ENCODE measurements at regions not wholly inside any gene's neighbourhood (a gene's known extent, or its start where the extent isn't known, plus 50 kb on each side); places are given as distances from the start of the nearest gene placed in this dataset.
"Not testable (repeated sequence)": the region's sequence is repeated elsewhere in the genome, so short reads cannot be mapped to it uniquely, and the experiment has no call there.

DNA sequence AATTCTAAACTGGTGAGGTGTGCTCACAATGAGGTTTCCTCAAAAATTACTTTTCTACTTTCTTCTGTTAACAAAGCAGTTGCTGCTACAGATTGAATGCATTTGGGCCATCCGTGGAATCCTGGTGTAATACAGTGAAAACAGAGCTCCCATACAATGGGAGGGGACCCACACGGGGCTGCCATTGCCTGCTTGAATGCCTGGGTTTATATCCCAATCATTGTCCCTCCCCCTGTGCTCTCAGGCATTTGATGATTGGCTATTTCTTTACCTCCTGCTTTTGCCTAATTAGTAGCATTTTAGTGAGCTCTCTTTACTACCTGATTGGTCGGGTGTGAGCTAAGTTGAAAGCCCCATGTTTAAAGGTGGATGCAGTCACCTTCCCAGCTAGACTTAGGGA is 52.9 kb upstream of the CSF1 start:
- not testable (repeated sequence) for DNase-seq (ENCODE audit: low read depth)

DNA sequence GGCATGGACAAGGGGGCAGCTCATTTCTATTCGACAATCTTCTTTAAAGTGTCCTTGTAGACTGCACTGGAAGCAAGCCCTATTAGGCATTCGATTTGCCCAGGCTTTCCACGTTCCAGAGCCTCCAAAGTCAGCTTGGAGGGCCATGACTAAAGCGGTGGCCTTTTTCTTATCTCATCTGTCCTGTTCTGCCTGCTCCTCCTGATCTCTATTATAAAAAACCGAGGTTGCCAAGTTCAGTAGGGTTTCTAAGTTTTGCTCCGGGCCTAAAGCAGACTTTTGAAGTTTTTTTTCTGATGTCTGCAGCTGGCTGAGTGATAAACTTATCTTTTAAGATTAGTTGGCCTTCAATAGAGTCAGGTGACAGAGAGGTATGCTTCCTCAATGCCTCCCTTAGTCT is 54.7 kb upstream of the CSF1 start:
- DNase-seq (ENCODE audit: low read depth) = not testable (repeated sequence)

DNA sequence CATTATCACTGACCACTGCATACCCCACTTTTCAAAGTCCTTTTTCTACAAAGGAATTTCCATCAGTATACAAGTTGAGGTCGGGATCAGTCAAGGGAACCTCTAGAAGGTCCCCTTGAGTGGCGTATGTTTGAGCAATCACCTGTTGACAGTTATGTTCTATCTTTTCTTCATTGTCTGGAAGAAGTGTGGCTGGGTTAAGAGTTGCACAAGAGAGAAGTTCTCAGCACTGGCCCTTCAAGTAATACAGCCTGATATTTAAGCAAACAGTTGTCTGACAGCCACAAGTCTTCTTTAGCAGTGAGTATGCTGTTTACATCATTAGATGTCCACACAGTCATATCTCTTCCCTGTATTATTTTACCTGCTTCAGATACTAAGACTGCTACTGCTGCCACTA is 56.7 kb upstream of the CSF1 start:
- DNase-seq (ENCODE audit: low read depth) = not testable (repeated sequence)

DNA sequence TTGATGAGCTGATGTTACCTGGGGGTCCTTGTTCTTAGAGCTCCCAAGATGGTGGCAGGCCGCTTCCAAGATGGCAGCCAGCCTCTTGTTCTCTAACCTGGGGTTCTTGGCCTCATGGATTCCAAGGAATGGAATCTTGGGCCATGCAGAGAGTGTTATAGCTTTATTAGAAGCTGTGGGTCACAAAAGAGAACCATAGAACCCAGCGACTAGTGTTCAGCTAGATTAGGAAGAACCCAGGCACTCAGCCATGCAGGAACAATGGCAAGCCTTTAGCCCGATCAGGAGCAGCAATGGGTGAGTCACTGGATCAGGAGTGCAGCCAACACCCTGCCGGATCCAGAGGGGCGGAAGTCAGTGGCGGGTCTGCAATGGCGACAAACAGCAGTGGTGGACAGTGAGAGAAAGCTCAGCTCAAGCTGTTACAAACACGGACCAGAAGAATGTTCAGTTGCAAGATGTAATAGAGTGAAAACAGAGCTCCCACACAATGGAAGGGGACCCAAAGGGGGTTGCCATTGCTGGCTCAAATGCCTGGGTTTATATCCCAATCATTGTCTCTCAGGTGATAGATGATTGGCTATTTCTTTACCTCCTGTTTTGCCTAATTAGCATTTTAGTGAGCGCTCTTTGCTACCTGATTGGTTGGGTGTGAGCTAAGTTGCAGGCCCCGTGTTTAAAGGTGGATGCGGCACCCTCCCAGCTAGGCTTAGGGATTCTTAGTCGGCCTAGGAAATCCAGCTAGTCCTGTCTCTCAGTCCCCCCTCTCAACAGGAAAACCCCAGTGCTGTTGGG is 58.2 kb upstream of the CSF1 start:
- DNase-seq (ENCODE audit: low read depth) = peak; percentile 35

DNA sequence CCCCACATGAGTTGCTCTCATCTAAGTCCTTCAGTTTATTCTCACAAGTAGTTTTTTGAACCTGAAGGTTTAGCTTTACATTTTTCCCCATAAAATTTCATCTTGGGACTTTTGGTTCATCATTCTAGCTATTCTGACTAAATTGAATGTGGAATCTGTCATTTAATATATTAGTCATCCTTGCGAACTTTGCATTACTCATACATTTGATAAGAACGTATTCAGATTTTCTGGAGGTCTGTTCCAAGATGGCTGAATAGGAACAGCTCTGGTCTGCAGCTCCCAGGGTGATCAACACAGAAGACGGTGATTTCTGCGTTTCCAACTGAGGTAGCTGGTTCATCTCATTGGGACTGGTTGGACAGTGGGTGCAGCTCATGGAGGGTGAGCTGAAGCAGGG is 59.8 kb upstream of the CSF1 start:
- DNase-seq (ENCODE audit: low read depth) = no peak

DNA sequence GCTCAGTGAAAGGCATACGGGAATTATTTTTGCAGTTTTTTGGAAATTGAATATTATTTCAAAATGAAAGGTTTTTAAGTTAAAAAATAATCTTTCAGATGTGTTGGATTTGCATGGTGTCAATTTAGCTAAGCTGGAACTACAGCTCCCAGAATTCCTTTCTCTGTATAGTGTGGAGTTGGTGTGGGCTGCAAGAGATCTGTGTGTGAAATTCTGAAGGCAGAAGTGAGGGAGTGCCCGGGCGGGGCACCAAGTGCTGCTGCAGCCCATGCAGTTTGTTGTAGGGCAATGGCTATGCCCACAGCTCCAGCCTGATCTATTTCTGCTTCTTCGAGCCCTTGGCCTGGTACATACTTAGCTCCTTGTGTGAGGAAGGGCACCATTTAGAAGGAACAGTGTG is 60.5 kb upstream of the CSF1 start:
- DNase-seq (ENCODE audit: low read depth) = no peak

DNA sequence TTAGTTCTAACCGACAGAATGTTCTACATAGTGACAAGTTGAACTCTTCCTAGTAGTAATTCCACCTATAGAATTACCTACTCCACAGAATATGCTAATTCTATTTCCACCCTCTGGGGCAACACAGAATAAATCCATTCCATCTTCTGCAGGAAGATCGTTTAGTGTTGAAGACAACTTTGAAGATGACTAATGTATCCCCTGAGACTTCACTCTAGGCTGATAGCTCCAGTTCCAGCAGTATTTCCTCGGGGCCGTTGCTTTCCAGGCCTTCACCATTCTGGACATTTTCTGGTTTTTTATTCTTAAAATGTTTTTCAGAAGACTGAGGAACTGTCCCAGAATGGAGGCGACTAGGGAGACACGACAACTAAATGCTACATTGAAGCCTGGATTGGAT is 61.0 kb upstream of the CSF1 start:
- DNase-seq (ENCODE audit: low read depth) = no peak

DNA sequence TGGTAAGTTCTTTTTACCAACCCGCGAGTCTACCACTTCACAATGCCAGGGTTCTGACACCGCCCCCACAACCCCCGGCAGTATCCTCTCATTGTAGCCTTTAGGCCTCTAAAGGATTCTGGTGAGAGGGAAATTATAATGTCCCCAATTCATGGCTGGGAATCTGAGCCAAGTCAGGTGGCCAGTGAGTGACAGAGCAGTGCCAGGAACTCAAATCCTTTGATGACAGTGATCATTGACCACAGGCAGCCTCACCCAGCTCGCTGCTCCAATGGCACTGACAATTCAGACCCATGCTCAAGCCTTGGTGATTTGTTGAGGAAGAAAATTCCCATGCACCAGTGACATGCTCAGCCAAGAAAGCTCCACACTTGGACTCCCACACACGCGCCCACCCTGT is 63.4 kb upstream of the CSF1 start:
- no peak for DNase-seq (ENCODE audit: low read depth)

DNA sequence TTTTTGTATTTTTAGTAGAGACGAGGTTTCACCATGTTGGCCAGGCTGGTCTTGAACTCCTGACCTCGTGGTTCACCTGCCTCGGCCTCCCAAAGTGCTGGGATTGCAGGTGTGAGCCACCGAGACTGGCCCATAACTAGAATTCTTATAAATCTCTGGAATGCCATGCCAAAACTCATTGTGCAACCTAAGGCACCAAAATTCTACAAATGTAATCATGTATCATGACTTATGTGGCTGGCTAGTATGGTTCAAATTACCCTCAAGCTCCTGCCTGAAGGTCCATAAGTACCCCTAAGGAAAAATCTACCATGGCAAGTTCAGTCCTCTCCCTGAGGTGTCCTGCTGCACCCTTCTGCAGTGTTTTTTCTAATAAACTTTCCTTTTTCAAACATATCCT is 63.8 kb upstream of the CSF1 start:
- no peak for DNase-seq (ENCODE audit: low read depth)

DNA sequence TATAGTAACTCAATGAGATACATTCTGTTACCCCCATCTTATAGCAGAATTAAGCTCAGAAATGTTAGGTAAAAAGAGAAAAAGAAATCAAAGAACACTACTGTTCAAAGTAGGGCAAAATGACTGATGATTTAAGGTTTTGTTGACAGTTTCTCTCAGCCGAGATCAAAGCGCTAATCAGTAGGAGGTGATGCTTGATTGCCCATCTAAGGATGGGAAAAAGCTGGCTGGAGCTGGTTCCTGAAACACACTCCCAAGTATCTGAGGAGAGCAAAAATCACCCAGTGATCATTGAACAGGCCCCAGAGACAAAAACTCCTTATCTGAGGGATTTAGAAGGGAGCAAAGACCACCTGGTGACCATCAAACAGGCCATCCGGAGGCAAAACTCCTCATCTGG is 64.5 kb upstream of the CSF1 start:
- no peak for DNase-seq (ENCODE audit: low read depth)

DNA sequence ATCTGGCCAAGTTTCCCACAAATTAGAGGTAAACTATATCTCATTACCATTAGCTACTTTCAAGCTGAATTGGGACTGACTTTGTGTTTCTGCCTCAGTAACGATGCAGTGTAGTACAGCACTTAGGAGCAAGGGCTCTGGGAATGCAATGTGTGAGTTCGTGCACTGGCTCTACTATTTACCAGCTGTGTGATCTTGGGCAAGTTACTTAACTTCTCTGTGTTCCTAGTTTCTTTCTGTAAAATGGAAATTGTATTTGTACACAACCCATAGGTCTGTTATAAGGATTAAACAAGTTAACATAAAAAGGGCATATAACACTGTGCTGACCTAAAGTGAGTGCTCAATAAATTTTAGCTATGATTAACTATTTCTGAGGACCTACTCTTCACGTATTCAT is 65.0 kb upstream of the CSF1 start:
- DNase-seq (ENCODE audit: low read depth) = no peak

DNA sequence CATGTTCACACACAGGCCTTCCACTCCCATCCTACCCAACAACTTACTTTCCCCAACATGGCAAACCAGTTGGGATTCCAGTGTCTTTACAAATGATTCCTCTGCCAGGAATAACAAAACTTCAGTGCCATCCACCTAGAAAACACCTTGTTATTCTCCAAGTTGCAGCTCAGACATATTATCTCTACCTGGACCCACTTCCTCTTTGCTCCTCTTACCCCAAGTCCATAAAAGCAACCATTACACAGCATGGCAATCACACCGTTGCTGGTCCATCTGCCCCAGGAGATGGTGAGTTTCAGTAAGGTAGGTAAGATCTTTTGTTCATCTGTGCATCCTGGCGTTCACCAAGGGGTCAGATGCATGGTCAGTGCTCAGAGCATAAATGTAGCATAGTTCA is 66.0 kb upstream of the CSF1 start:
- no peak for DNase-seq (ENCODE audit: low read depth)

DNA sequence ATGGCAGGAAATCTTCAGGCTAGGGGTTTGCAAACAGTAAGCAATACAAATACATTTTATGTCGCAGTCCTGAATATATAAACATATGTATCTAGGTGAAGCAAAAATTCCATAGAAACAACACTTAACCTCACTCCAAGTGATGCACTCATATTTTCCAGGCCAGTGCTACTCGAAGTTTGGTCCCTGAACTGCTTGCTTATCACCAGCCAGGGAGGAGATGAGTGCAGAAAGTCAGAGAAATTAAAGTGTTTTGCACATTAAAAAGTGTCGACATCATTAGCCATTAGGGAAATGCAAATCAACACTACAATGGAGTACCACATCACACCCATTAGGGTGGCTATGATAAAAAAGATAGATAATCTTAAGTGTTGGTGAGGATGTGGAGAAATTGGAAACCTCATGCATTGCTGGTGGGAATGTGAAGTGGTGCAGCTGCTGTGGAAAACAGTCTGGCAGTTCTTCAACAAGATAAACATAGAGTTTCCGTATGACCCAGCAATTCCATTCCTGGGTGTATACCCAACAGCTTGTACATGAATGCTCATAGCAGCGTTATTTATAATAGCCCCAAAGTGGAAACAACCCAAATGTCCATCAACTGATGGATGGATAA is 70.5 kb upstream of the CSF1 start:
- DNase-seq (ENCODE audit: low read depth) = no peak

DNA sequence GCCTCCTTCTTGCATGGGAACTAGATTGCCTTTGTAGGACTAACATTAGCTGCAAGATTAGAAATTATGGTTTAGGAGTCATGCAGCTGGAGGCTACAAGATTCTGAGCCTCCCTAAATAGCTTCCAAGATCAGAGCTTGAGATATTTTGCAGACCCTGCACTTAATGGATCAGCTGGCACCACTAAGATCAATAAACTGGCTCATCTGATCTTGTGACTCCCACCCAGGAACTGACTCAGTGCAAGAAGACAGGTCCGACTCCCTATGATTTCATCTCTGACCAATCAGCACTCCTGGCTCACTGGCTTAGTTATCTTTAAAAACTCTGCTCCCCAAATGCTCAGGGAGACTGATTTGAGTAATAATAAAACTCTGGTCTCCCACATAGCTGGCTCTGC is 71.4 kb upstream of the CSF1 start:
- not testable (repeated sequence) for DNase-seq (ENCODE audit: low read depth)

DNA sequence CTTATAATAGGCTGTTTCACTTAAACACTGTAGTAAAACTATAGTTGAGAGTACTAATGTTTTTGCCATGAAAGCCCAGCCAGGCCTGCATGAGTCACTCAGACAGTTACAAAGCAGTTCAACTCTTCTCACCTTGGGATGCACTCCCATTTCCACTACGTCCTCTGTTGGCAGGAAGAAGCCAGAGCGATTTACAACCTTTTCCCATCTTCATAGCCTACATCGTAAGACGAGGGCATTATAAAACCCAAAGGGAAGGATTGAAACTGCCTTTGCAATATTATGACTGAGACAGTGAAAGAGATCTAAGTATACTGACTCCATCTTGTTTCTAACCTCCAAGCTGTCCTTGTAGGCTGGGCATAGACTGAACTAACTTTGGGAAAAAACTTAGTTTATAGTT is 71.8 kb upstream of the CSF1 start:
- DNase-seq (ENCODE audit: low read depth) = no peak

DNA sequence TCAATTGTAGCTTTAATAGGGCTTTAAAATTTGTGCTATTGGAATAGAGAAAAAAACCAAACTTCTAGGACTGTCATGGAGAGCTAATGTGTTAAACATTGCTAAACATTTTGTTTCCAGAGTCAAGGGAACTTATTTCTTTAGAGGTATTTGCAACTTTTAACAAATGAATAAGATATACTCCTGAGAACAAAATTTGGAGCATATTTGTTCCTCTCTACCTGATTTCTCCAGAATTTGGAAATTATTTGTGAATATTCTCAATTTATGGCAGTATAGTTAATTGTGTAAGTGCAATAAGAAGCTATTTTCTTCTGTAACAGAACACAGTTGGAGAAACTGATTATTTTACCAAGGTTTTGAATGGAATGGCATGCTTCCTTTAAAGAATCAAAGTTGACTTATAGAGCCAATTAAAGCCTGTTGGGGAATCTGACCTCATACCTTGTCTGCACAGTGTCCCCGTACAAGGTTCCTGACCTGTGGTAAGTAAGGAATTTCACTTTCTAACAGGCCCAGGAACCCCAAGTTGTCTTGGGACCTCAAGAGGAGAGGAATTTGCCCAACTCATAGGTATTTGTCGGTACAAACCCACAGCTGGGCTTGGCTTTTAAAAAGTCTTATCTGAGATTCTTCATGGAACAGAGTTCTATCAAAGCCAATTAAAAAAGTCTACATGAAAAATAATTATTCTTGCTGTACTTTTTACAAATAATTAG is 72.6 kb upstream of the CSF1 start:
- no peak for DNase-seq (ENCODE audit: low read depth)

DNA sequence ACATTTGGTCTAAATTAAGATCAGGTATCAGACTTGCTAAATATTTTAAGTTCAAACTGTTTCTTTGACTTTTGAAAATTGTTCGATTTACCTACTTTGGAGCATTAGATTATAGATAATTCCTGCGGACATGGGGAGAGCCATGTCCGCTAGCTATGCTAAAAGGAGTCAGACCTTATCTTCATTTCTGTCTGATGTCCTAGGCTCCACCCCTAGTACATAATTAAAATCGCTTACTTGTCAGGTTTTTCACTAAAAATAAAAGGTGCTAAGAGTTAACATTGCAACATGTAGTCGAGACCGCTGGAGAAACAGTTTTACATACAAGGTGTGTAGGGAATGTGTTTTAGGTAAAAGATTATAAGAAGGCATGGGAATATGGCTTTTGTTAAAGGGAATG is 71.9 kb upstream of the EPS8L3 start:
- not testable (repeated sequence) for DNase-seq (ENCODE audit: low read depth)

DNA sequence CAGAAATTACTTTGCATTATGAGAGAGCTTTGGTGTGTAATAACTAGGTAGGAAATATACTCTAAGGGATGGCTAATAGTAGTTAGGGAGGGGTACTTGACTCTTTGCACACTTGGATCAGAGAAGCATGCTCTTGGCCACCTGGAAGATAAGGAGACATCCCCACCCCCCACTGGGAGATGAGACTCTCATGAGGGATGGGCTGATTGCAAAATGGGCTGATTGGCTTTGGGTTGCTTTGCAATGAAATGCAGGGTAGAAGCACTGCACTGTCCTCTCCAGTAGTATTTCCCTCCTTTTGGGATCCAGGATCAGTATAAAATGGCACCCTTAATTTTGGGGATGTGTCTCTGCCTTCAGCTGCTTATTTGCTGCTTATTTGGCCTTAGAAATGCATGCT is 71.2 kb upstream of the EPS8L3 start:
- DNase-seq (ENCODE audit: low read depth) = no peak

DNA sequence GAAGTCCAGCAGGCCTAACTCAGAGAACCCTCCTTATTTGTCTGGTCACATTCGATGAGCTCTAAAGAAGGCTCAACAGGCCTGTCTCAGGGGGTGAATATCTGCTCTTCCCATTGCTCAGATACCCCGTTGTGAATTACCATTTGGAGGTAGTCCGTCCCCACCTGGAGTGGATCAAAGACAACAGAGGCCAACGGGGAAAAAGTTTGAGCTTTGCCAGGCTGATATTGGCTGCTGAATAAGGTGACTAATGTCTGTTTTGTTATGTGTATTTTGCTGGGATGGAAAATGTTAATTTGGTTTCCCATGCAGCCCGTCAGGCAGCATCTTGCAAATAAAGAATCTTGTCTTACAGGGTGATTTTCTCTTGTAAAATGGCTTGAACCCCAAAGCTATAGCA is 69.2 kb upstream of the EPS8L3 start:
- no peak for DNase-seq (ENCODE audit: low read depth)

DNA sequence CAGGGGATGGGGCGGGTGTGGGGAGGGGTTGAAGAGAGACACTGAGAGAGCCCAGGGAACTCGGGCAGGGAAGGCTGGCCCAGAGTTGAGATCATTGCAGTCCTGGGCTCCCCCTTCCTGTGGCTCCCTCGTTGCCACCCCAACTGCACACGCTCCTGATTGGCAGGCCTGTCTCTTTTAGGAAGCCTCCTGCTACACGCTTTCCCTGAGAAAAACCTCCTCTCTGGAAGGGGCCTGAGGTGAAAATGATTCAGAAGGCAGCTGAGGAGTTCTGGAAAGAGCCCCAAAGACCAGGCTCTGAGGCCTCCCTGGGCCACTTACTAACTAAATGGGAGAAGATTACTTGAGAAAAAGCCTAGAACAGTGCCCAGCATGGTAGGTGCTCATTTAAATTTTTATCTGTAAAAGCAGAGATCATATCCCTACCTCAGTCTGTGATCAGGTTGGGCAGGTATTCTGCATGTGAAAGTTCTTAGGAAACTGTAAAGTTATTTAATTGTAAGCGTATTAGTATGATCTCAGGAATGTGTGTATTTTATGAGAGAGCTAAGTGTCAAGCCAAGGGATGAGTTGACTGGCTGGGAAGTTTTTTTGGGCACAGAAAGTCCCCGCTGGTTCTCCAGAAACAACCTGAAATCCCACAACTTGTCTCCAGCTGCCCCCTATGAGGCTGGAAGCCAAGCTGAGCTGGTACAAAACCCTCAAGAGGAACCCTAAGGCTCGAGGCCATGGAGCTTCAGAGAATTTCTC is 65.2 kb upstream of the EPS8L3 start:
- no peak for DNase-seq (ENCODE audit: low read depth)

DNA sequence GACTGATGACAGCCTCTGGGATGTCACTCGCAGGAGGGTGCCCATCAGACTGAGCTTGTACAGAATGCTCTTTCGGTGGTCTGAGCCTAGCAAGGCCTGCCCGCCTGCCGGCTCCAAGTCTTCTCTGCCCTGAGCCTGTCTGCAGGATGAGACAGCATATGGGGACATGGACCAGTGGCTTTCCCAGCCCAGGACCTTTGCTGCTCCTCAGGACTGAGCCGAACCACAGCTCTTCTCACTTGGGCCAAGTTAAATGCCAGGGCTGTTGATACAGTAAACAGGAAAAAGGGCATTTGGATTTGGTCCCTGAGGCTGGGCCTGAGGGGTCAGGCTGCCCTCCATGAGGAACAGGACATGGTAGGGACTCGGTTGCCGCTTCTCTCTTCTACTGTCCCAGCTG is 64.3 kb upstream of the EPS8L3 start:
- DNase-seq (ENCODE audit: low read depth) = no peak

DNA sequence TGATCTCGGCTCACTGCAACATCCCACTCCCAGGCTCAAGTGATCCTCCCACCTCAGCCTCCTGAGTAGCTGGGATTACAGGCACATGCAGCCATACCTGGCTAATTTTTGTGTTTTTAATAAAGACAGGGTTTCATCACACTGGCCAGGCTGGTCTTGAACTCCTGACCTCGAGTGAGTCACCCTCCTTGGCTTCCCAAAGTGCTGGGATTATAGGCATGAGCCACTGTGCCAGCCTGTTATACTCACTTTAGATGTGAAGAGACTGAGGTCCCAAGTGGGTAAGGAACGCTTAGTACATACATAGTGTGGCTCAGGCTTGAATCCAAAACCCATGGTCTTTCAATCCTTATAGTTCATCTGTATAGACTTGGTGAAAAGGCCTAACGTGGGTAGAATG is 63.7 kb upstream of the EPS8L3 start:
- DNase-seq (ENCODE audit: low read depth) = no peak

DNA sequence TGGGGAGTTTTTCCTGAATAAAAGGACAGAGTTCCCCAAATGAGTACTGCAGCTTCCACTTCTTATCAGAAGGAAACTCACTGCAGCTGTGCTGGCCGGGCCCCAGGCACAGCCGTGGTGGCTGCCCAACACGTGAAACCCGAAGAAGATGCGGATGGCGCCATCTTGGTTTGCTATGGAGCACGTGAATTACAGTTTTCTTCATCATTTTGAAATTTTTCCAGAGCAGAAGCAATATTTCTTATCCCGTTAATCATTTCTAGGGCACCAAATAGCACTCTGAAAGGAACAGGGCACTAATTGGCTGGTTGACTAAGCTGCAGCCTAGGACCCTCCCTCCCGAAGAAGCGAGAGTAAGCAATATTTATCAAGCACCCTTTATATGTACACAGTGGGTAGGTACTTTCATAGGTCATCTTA is 63.2 kb upstream of the EPS8L3 start:
- DNase-seq (ENCODE audit: low read depth) = no peak
